ENCODE measurements at regions not wholly inside any gene's neighbourhood (a gene's known extent, or its start where the extent isn't known, plus 50 kb on each side); places are given as distances from the start of the nearest gene placed in this dataset.
A peak's percentile ranks its signal among the peaks of the same experiment; 100 is the strongest.

DNA sequence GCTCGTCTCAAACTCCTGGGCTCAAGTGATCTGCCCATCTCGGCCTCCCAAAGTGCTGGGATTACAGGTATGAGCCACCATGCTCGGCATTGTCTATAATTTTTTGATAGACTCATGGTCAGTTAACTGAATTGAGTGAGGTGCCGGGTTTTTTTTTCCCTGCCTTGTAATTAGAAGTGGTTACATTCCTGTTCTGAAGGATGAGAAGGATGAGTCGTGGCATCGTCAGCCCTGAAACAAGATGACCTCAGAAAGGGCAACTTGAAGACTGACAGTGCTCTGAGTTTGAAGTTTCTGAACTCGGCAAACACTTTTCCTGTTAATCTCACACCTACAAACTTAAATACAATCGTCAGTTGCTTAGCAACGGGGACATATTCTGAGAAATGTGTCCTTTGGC is 158.7 kb upstream of the PDE10A start:
- DNase-seq (ENCODE audit: low read depth), result no peak

DNA sequence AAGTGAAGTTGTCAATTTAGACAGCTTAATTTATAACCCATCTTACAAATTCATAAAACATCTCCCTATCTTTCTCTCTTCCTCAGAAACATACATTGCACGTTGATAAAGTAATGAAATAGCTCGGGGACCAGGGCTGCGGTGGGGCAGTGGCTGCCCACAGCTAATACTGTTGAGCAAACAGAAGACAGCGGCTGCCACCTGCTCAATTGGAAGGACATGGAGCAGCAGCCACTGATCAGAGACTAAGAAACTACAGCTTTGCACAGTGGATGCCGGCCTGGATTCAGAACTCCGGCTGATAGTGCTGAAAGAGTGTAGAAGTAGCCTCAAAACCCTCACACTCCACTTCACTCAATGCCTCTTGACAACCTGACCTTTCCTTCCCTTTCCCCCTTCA is 157.9 kb upstream of the PDE10A start:
- DNase-seq (ENCODE audit: low read depth), result no peak

DNA sequence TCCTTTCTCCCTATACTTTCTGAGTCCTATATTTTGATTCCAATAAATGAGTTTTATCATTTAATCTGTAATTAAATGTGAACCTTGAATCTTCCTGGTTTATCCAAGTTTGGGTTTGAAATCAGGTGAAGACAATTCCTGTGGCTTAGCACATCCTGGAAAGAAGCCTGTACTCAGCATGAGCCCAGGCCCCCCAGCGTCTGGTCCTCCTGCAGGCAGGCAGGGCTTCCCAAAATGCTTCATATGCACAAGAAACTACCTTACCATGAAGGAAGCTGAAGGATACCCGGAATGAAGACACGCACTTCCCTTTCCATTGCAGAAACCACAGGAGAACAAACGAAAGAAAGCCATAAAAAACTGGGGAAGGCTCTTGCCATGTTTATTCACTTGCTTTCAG is 157.4 kb upstream of the PDE10A start:
- DNase-seq (ENCODE audit: low read depth), result no peak

DNA sequence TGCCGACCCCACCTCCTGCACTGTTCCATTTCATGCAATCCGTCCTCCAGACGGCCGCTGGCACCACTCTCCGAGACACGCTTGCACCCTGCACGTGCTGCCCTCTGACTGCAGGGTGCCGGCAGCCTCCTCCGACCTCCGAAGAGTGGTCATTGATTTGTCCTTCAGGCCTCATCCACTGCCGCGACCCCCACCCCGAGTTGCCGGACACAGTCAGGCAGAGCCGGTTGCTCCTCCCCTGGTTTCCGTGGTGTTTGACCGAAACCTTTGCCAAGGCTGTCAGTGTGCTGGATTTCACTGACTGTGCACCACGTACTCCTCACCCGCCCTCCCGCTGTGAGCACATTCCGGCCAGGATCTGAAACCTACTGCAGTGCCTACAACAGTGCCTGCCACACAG is 156.4 kb upstream of the PDE10A start:
- DNase-seq (ENCODE audit: low read depth), result no peak

DNA sequence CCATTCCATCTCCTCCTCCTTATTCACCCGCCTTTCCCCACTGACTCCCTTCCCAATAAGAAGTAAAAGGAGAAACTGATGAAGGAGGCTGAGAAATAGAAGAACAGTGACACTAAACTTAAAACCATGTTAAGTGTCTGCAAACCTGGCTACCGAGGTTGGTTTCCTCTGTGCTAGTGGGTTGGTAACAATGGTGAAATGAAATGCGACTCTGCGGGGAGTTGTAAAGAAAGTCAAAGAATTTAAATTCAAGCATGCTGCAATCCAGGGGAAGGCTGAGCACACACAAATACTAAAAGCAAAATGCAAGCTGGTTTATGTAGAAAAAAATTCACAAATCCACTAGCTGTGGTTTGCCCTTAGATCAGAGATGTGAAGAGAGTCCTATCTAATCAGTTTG is 155.2 kb upstream of the PDE10A start:
- DNase-seq (ENCODE audit: low read depth), result no peak

DNA sequence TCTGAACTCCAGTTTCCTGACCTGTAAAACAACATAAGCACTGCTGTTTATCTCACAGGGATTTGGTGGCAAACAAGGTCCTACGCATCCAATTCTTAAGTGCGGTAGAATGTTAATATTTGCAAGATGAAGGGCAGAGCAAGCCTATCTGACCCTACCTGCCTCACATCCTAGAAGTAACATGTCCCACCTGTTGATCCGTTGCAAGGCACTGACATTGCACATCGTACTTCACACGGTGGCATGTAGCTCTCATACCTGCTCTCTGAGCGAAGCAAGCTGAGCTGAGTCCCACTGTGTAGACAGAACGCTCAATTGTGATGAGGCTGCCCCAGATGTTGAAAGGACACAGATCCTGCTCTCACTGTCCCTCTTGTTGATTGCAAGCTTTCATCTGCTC is 154.7 kb upstream of the PDE10A start:
- no peak for DNase-seq (ENCODE audit: low read depth)

DNA sequence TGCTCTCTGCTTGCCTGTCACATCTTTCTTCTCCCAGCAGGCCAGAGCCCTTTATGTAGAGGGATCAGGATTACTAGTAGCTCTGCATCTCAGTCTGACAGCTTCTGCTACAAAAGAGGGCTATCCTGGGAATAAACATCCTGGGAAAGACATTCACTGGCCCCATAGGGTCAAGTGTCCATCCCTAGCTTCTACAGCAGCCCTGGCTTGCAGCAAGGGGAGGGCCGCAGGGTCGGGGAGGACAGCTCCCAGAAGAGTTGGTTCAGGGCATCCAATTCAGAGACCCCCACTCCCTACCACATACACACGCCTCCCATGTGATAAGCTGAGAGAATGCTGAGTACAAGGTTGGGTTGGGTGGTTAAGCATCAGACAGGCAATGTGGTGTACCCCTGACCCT is 154.1 kb upstream of the PDE10A start:
- DNase-seq (ENCODE audit: low read depth), result no peak

DNA sequence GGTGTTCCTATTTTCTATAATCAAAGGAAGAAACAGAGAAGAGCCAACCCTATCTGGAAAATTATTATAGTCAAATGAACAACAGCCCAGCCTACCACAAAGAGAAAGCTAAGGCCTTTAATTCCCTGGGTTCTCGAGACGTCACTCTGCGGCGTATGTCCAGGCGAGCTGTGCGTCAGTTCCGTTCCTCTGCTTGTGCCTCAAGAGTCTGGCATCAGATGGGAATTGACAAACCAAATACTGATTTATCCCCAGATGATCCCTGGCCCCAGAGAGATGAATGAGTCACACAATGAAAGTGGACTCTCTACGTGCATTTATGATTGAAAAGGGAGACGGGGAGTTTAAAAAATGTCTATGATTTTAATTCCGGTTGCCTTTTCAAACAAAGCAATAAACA is 151.6 kb upstream of the PDE10A start:
- DNase-seq (ENCODE audit: low read depth), result no peak

DNA sequence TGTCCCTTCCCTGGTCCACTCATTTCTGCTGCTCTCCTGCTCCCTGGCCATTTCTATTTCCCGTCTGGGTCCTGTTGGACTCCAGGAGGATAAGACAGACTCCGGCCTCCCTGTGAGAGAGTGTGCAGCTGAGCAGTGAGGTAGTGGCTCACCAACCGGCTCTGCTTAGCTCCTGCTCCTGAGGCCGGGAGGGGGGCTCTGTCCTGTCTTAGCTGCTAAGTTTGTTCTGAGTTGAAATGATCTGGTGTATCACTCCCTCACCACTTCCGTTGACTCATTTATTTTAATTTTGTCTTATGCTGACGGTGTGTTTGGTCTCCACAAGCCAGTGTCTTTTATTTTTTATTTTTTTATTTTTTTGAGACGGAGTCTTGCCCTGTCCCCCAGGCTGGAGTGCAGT is 148.5 kb upstream of the PDE10A start:
- DNase-seq (ENCODE audit: low read depth), result no peak

DNA sequence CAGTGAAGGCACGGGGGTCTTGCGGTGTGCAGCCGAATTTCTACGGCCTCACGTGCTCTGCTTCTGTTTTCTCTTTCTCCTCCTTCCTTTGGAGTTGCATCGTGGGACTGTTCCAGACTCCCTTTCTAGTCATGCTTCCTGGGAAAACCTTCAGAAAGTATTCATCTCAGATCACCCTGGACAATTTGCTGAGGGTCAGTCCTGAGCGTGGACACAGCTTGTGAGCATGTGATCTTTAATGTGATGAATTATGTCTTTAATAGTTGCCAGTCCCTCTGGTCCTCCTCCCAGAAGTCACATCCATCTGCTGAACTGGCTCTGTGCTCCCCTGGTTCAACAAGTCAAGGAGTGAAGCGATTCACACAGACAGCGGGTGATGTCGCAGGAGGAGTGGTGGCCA is 145.0 kb upstream of the PDE10A start:
- DNase-seq (ENCODE audit: low read depth), result no peak

DNA sequence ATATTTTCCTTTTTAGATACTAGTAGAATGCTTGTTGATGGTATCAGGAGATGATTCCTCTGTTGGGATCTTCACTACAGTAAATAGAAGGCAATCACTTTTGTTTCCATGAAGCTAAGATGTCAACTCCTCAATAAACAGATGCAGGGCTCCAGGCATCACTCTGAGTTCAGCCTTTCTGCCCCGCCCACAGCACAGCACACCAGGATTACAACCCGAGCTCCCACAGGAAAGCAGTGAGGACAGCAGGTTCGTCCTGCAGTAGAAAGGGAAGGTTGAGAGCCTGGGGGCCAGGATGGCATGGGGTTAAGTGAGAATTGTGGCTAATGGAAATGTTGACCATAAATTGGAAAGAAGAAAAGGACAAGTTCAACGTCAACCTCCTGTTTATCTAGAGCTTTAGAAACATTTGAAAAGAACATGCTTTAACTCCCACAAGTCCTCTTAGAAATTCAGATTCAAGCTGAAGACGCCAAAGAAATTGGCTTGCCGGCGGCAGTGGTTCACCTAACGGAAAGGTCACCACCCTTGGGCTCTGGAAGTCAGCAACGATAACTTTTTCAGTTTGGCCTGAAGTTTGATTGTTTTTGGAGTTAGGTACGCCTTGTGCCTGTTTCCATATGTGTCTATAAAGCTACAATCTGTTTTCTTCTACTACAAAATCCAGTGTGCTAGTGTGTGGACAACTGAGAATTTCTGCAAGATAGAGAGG is 144.4 kb upstream of the PDE10A start:
- DNase-seq (ENCODE audit: low read depth), result no peak

DNA sequence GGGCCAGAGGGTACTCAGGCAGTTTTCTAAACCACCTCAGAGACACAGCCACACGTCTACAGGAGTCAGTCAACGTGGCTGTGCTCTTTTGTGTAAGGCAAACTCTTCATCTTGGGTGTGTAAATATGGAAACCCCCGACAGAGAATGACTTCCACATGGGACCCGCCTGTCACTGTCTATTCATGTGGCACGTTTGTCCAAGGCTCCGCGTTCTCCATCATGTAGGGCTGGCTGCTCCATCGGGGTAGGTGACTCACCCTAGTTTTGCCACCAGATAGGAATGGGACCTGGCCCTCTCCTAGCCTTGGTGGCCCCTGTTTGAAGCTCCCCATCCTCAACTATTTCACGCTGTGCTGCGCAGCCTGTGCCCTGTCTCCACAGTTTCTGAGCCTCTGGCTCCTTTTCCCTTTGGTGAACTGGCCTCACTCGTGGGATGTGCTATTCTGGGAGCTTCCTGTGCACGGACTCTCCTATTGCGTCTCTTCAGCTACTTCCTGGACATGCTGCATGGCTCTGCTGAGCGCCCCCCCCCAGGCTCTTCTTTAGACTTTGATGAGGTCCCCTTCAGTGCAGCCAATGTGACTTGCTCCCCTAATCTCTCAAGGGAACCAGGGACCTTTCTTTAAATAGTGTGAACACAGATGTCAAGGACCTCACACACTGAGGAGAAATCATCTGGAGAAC is 143.2 kb upstream of the PDE10A start:
- no peak for DNase-seq (ENCODE audit: low read depth)

DNA sequence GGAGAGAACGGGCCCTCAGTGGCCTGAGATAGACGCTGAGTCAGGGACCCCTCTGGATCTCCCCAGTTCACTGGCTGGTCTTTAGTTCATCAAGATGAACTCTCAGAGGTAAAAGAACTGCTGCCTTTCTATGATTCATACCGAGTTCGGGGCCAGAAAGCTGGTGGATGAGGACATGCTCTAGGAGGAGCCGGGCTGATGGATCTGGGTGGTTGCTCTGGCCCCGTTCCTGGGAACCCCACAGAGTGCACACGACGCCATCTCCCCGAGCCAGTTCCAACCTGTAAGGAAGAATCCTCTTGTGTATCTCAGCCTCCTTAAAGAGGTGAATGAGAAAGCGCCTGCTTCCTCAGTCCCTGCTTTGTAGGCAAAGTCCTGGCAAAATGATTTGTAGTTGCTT is 142.6 kb upstream of the PDE10A start:
- DNase-seq (ENCODE audit: low read depth), result no peak

DNA sequence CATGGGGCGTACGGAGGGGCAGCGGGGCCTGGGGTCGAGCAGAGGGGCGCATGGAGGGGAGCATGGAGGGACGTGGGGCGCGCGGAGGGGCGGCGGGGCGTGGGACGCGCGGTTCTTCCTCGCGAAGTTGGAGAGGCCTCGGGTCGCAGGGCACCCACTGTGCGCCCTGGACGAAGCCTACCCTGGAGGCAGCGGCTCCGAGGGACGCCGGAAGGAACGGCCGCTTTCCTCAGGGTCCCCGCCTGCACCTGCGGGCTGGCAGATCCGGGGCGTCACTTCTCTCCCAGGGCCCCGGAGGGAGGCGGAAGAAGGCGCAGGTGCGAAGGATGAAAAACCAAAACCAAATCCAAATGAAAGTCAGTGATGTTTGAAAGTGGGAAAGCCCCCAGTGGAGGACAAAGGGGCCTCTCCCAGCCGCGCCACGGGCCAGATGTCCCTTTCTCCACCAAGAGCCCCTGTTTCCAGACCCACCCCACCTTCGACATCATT is 142.1 kb upstream of the PDE10A start:
- DNase-seq (ENCODE audit: low read depth), result no peak

DNA sequence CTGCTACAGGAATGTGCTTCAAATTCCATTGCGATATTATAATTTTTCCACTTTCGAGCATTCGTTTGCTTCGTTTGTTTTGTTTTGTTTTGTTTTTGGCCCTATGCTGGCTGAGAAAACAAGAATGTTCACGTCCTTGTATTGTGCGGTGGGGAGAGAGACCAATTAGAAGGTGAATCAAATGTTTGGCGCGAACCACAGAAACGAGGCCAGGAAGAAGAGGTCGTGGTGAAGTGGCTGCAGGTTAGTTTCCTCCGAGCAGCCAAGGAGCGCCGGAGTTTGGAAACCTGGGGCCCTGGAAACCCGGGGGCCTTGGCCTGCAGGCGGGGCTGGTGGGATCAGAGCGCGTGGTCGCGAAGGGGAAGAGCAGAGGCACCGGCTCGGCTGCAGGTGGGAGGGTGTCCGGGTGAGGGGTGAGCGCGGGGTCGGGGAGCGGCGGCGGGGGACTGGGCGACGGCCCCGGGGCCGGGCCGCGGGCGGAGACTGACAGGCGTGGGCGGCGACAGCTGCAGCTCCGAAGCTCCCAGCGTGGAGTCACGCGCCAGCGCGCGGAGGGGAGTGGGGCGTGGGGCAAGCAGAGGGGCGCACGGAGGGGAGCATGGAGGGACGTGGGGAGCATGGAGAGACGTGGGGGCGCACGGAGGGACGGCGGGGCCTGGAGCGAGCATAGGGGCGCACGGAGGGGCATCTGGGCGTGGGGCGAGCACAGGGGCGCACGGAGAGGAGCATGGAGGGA is 141.5 kb upstream of the PDE10A start:
- DNase-seq (ENCODE audit: low read depth), result no peak

DNA sequence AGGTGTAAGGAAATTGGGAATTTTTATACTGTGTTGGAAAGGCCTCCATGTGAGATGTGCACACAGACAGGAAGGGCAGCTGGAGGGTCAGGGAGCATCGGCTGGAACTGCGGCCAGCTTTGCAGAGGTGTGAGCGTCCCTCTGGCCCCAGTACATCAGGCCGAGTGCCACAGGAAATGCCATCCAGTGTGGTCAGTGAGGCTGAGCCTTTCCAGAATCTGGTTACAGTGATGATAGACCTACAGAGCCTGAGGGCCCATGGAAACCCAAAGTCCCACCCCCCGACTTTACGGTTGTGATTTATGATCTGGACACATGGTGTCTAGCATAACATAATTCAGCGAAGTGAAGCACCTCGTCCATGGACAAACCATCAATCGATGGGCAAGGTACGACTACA is 137.3 kb upstream of the PDE10A start:
- no peak for DNase-seq (ENCODE audit: low read depth)

DNA sequence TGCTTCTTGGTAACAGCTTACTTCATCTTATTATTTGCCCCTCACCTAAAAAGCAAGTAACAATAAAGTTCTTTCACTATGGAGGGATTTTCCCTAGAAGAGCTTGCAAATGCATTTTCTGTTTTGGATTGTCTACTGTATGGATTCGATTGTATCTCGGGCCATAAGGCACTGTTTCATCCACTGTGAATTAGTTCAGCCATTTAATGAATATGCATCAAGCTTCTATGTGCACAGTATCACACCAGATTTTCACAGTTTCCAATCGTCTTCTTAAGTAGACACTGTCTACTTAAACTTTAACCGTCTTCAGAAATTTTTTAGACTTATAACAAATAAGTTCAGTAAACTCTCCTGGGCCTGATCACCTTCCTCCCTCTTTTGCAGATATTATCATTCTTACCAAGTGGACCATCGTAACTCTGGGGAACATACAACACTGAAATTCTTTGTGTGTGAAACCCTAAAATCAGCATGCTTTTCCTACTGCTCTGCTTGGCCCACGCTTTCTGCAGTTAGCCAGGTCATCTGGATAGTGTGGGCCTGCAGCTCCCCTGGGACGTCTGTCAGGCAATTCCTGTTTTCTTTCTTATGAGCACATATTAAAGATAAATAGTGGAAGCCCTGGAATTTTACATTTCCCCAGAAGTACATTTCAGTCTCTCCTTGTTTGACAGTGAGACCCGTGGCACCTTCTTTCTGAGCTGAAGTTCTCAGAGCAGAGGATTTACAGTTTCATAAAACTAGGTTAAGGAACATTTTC is 136.5 kb upstream of the PDE10A start:
- peak; percentile 28 for DNase-seq (ENCODE audit: low read depth)

DNA sequence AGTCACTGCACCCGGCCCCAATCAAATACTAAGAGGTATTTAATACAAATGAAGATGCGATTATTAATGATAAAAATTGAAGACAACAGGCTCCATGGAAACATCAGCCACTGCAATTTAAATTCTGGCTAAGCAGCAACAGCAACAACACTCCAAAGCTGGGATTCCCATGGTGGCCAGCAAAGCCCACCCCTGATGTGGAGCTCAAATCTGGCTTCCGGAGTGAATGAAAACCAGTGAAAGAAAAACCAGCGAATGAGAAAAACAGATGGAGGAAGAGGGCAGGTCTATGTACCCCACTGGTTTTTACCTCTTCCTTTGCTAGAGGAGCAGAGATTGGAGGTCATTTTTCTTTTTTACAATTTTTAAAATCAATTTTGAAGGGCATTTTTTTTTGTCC is 135.9 kb upstream of the PDE10A start:
- no peak for DNase-seq (ENCODE audit: low read depth)

DNA sequence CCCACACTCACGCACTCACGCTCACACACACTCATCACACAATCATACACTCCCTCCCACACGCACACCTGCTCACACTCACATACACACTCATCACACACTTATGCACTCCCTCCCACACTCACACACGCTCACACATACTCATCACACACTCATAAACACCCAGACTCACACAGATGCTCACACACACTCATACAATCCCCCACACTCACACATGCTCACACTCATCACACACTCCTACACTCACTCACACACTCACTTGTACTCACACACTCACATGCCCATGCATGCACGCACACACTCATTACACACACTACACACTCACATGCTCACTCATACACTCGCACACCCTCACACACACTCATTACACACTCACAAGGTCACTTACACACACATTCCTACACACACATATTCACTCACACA is 131.1 kb upstream of the PDE10A start:
- DNase-seq (ENCODE audit: low read depth), result no peak

DNA sequence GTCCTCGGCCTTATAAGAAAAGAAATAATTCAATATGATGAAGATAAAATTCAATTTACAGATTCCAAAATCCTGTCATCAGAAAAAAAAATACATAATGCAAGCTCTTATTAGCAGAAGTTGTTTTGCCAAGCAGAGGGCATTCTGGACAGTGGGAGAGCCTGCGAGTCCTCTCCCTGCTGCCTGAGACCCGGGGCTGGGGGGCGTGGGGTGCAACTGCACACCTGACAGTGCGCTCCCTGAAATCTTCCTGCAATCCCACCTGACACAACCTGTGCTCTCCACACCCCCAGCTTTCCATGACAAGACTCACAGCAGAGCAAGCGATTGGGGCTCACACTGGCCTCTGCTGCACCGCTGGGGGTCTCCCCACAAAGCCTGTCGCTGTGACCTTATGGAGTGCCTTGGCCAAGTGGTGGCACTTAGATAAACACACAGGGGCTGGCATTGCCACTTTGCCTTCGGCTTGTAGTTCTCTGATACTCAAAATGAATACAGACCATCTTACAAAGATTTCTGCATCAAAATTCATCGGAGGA is 130.3 kb upstream of the PDE10A start:
- no peak for DNase-seq (ENCODE audit: low read depth)

DNA sequence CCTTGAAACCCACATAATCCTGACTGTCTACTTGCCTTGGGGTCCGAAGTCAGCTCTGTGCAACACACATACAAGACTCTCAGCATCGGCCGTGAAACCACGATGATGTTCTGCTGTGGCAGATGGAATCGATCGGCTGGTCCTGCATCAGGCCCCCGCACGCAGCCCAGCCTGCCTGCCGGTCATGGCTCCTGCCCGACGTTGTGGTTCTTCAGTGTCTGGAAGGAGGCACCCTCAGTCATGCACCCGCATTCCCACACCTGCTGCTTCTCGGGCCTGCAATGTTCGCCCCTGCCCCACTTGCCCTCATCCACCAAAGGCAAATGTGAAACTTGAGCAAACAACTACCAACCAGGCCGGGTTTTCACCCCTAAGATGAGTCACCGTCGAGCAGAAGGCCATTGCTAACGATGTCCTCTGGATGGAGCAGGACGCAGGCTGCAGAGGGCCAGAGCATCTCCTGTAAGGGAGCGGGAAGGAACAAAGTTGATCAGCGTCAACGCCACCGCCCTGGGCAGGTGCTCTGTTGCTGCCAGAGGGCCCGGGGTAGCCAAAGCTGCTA is 128.9 kb upstream of the PDE10A start:
- DNase-seq (ENCODE audit: low read depth), result no peak

DNA sequence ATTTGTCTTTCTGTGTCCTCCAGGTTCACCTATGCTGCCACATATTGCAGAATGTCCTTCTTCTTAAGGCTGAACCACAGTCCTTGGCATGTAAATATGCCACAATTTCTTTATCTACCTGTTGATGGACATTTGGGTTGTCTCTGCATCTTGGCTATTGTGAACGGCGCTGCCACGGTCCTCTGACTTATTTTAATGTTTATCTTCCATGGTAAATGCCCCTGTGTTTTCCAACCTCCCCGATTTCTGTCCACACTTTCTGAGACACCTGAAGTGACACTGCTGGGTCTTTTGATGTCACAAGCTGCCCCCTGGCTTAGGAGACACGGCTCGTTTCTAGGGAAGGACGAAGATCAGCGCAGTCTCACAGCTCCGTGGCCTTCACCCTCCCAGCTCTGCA is 128.3 kb upstream of the PDE10A start:
- no peak for DNase-seq (ENCODE audit: low read depth)

Data from stromal cell of bone marrow (primary cell).